ENCODE measurements at regions not wholly inside any gene's neighbourhood (a gene's known extent, or its start where the extent isn't known, plus 50 kb on each side); places are given as distances from the start of the nearest gene placed in this dataset.
"Not testable (repeated sequence)": the region's sequence is repeated elsewhere in the genome, so short reads cannot be mapped to it uniquely, and the experiment has no call there.

- no peak for TF ChIP-seq MEF2B (IDR thresholded peaks at IDR 0.05; ENCODE audit: partially characterized antibody, poor library complexity, severe bottlenecking)
Measured at GRCh38 chr12:72179841-72180240, 92.3 kb upstream of the TRHDE start (continued).

- H3K9ac ChIP-seq (ENCODE audit: control insufficient read depth, insufficient read depth, low read length); H3K27me3 ChIP-seq (replicated peaks in 1 of 2; ENCODE audit: control insufficient read depth in 2 of 2, insufficient read depth in 2 of 2, low read length in 1 of 2); SMC1A ChIA-PET (ENCODE audit: uncharacterized antibody, unreplicated experiment); H3K36me3 ChIP-seq (ENCODE audit: control insufficient read depth in 2 of 2, insufficient read depth in 2 of 2, low read length in 1 of 2); ATAC-seq; H3K9me3 ChIP-seq (replicated peaks; ENCODE audit: control insufficient read depth, insufficient read depth, low read length); CTCF ChIA-PET; in situ Hi-C loops (cut with MboI); RAD21 ChIA-PET (ENCODE audit: unreplicated experiment); POLR2A ChIA-PET; FAIRE-seq; intact Hi-C loops (cut with micrococcal nuclease; ENCODE audit: unreplicated experiment); H3K4me1 ChIP-seq (ENCODE audit: control insufficient read depth, insufficient read depth, low read length); BruUV-seq (replicated peaks); H3K4me3 ChIP-seq; DNase-seq (ENCODE audit: low read depth, low spot score); H3K27ac ChIP-seq (ENCODE audit: control insufficient read depth, insufficient read depth); H3K4me2 ChIP-seq (ENCODE audit: control insufficient read depth, insufficient read depth); H2AFZ ChIP-seq (ENCODE audit: control insufficient read depth, low read depth, low read length); H4K20me1 ChIP-seq (ENCODE audit: control insufficient read depth, insufficient read depth); H3K79me2 ChIP-seq (ENCODE audit: control insufficient read depth, insufficient read depth, low read length): not testable (repeated sequence)
- WGBS (ENCODE audit: insufficient coverage, insufficient replicate concordance, low lambda C conversion rate, missing lambda C conversion rate): 79% methylated on average over 24 of the region's 33 CpGs
Measured at GRCh38 chr12:72184971-72185533, 87.1 kb upstream of the TRHDE start.

- in situ Hi-C loops (cut with MboI) (no loop called here), intact Hi-C loops (cut with micrococcal nuclease; ENCODE audit: unreplicated experiment) (no loop called here)
- Histone ChIP-seq H3K27ac (ENCODE audit: control insufficient read depth, insufficient read depth) (no peak overlapping the region), H2AFZ (ENCODE audit: control insufficient read depth, low read depth, low read length) (no peak overlapping the region), H3K4me2 (ENCODE audit: control insufficient read depth, insufficient read depth) (no peak overlapping the region), H3K4me3 (no peak overlapping the region), H3K9ac (ENCODE audit: control insufficient read depth, insufficient read depth, low read length) (no peak overlapping the region), H4K20me1 (ENCODE audit: control insufficient read depth, insufficient read depth) (no peaks in the 10 kb centered on the region), H3K9me3 (replicated peaks; ENCODE audit: control insufficient read depth, insufficient read depth, low read length) (peaks cover under 1% of the 10 kb centered on the region; the same call in 2 of the 3 replicates), H3K79me2 (ENCODE audit: control insufficient read depth, insufficient read depth, low read length) (no peaks in the 10 kb centered on the region), H3K4me1 (ENCODE audit: control insufficient read depth, insufficient read depth, low read length) (no peaks in the 10 kb centered on the region), H3K36me3 (ENCODE audit: control insufficient read depth in 2 of 2, insufficient read depth in 2 of 2, low read length in 1 of 2) (no peaks in the 10 kb centered on the region), H3K27me3 (replicated peaks in 1 of 2; ENCODE audit: control insufficient read depth in 2 of 2, insufficient read depth in 2 of 2, low read length in 1 of 2) (no peaks in the 10 kb centered on the region)
- no peak for ATAC-seq
- ChIA-PET SMC1A (ENCODE audit: uncharacterized antibody, unreplicated experiment) (no interaction called here), RAD21 (ENCODE audit: unreplicated experiment) (no interaction called here), CTCF (no interaction called here), POLR2A (no interaction called here)
- no peak for FAIRE-seq
- WGBS (ENCODE audit: insufficient coverage, insufficient replicate concordance, low lambda C conversion rate, missing lambda C conversion rate): 52% methylated on average over 1 of the region's 1 CpG
- no TSS peak for BruUV-seq (replicated peaks)
- DNase-seq (ENCODE audit: low read depth, low spot score): no peak
- no peak for TF ChIP-seq NKRF (conservative IDR thresholded peaks at IDR 0.05)
- TF ChIP-seq BRCA1 (IDR thresholded peaks at IDR 0.05; ENCODE audit: low read depth, low read length): no peak
- TF ChIP-seq POU2F2 (IDR thresholded peaks at IDR 0.05; ENCODE audit: borderline replicate concordance, low read depth, low read length): no peak
- no peak for TF ChIP-seq USF1 (IDR thresholded peaks at IDR 0.05; ENCODE audit: borderline replicate concordance, extremely low read length, insufficient read depth, low read depth, low read length)
- TF ChIP-seq TARDBP (IDR thresholded peaks at IDR 0.05; ENCODE audit: borderline replicate concordance): no peak
- TF ChIP-seq FOS (IDR thresholded peaks at IDR 0.05; ENCODE audit: borderline replicate concordance, extremely low read depth, insufficient read length): no peak
- TF ChIP-seq CBX5 (IDR thresholded peaks at IDR 0.05; ENCODE audit: low read depth): no peak
- no peak for TF ChIP-seq EP300 (IDR thresholded peaks at IDR 0.05; ENCODE audit: borderline replicate concordance in 1 of 2, control insufficient read depth in 1 of 2, low read depth in 2 of 2, low read length in 2 of 2)
- no peak for TF ChIP-seq CBX3 (IDR thresholded peaks at IDR 0.05; ENCODE audit: borderline replicate concordance, low read depth)
Measured at GRCh38 chr12:72189266-72189665, 82.9 kb upstream of the TRHDE start.

Data from GM12878 (cell line).